LHCN-M2 (cell line): ENCODE measurements at regions not wholly inside any gene's neighbourhood (a gene's known extent, or its start where the extent isn't known, plus 50 kb on each side); places are given as distances from the start of the nearest gene placed in this dataset.
A peak's percentile ranks its signal among the peaks of the same experiment; 100 is the strongest.

Experiments used
- DNase-seq: peaks from one replicate; pipeline ENCODE4 v3.0.0-alpha.2; 2012; ENCODE audit warnings: low read depth

DNA sequence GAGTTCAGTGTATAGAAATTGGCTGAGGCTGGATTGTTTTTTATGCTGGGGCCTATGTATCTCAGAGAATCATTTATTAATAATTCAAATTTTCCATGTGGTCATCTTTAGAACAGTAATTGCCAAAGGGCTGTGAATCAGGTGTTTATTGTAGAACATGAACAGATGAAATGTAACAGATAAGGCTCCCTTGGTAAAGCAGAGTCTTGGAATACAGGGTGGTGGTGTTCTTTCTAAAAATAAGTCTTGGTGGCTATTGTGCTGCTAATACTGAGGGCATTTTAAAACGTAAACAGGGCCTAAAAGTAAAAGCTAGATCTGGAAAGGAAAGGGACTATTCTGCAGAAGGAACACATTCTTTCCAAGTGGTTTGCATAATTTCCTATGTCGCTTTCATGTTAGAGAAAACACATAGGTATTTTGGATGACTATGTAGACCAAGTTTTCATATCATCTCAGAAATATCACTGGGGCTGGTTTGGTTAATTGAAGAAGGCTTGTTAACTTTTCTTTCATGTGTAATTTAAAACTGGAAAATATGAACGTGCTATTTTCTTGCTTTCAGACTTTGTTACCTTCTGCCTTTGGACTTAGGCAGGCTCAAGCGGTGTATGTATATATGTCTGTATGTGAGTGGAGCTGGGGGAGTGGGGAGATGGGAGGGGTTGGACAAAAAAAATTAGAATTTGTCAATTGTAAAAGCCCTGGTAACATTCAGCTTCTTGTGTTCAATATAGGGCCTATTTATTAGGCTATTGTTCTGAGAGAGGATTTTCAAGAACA lies 119.9 kb upstream of the ANKRD55 start:
- no peak for DNase-seq

DNA sequence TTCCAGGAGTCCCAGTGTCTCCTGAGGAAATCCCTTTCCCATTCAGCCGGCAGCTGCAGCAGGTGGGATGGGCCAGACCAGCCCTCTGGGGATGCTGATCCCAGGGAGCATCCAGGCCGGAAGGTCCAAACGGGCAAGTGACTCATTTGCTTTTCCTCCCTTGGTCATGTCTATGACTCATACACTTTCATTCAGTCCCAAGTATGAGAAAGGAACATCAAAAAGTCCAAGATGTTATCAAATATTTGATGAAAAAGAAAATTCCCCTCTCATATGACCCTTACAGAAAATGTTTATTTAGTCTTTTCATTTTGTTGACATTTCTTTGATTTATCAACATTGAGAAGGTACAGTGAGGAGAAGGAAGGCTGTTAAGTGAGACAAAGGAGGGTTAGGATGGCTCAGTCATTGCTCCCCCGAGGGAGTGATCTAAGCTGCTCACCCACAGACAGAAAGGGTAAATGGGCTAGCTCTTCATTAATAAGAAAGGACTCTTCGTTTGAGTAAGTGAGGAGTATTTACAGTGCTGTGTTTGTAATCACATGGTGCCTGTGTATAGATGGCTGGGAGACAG lies 117.6 kb upstream of the ANKRD55 start:
- DNase-seq: peak; percentile 99

- no peak for DNase-seq
These were observed 117.0 kb upstream of the ANKRD55 start for GRCh38 chr5:56350011-56350596.

- no peak for DNase-seq
These were observed 116.3 kb upstream of the ANKRD55 start for GRCh38 chr5:56349461-56349860.

DNA sequence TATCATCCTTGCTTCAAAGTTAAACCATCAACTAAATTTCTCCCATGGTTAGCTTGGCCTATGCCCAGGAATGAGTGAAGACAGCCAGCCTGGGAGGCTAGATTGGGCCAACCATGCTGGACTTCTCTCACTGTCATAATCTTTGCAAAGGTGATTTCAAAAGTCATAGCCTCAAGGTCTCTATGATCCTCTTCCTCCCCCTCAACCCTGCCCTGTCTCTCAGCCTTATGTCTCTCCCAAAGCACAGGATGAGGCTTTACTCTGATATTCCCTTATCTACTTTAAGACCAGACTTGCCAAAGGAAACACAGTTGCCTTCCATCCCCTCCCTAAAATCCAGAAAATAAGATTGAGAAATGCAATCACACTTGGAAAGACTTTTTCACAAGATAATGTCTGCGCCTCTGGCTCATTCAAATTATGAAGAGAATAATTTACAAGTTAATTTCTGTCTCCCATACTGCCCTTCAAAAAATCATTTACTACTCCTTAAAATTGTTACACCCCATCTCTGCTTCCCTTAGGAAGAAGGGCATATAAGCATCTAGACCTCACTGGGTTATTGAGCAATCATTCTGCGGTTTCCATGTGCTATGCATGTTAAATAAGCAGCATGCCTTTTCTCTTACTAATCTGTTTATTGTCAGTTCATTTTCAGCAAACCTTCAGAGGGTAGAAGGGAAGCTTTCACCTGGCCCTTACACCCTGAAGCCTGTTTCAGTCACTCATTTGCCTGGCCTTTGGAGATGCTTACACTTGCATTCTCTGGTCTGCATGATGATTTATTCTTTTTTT lies 113.8 kb upstream of the ANKRD55 start:
- peak; percentile 96 for DNase-seq

DNA sequence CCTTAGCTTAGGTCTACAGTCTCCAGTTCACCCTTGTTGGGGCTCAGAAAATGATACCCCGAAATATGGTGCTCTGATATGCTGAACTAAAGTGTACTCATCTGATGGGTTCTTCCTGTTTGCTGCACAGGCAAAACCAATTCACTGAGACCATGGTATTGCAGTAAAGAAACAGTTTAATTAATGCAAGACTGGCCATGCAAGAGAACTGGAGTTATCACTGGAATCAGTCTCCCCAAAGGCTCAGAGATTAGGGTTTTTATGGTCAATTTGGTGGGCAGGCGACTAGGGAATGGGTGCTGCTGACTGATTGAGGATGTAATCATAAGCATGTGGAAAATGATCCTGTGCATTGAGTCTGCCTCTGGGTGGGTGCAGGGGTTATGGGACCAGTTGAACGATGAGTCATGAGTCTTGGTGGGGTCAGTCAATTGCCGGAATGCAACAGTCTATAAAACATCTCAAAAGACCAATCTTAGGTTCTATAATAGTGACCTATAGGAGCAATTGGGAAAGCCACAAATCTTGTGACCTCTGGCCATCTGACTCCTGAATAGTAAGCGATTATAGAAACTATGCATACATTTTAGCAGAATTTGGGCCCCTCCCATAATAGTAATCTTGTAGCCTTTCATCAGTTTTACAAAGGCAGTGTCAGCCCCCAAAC lies 113.0 kb upstream of the ANKRD55 start:
- DNase-seq: no peak

GRCh38 chr5:56345352-56345751 lies 112.2 kb upstream of the ANKRD55 start:
- DNase-seq: no peak

GRCh38 chr5:56344594-56344993 lies 111.5 kb upstream of the ANKRD55 start:
- no peak for DNase-seq

DNA sequence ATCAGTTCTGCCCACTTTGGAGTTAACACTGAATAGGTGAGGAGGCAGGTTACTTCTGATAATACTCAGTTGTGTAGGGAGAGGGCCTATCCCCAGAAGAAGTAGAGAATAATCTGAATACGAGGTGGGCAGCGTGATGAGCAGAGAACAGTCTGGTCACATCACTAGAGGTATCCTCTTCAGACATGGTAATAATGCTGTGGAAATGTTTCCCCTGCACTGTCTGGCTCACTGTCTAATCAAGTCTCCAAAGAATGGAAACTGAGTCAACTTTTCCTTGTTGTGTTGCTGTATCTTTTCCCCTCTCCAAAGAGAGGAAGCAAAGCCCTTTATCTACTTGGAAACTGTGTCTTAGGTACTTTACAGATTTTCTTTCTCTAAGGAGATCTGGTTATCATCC lies 110.9 kb upstream of the ANKRD55 start:
- no peak for DNase-seq

GRCh38 chr5:56342616-56343015 lies 109.5 kb upstream of the ANKRD55 start:
- DNase-seq: no peak

GRCh38 chr5:56340196-56340980 lies 107.3 kb upstream of the ANKRD55 start:
- DNase-seq: no peak

GRCh38 chr5:56339732-56340131 lies 106.6 kb upstream of the ANKRD55 start:
- no peak for DNase-seq

DNA sequence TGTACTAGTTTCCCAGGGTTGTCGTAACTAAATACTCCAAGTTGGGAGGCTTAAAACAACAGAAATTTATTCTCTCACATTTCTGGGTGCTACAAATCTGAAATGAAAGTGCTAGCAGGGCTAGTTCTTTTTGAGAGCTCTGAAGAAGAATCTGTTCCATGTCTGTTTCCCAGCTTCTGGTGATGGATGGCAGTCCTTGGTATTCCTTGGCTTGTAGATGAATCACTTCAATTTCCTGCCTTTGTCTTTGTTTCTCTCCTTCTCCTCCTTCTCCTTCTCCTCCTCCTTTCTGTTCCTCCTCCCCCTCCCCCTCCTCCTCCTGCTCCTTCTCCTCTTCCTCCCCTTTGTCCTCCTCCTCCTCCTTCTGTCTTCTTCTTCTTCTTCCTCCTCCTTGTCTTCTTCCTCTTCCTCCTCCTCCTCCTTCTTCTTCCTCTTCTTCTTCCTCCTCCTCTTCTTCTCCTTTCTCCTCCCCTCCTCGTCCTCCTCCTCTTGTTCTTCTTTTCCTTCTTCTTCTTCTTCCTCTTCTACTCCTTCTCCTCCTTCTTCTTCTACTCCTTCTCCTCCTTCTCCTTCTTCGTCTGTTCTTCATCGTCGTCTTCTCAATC lies 104.7 kb upstream of the ANKRD55 start:
- no peak for DNase-seq

GRCh38 chr5:56335212-56335611 lies 102.1 kb upstream of the ANKRD55 start:
- DNase-seq: no peak

DNA sequence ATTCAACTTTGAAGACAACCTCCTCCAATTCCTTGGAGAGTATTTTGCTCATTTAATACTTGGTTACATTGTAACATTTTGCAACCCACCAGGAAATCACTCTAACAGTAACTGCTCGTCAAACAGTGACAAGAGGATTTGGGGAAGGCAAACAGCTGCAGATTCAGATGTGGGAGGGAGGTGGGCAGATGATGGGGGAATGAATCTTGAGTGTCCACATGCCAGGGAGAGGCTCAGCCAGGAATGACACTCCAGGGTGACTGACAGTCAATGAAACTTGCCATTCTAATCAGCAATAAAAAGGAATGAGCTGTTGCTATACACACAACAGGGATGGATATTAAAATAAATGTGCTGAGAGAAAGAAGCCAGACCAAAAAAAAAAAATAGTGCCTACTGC lies 97.7 kb upstream of the ANKRD55 start:
- DNase-seq: peak; percentile 50

DNA sequence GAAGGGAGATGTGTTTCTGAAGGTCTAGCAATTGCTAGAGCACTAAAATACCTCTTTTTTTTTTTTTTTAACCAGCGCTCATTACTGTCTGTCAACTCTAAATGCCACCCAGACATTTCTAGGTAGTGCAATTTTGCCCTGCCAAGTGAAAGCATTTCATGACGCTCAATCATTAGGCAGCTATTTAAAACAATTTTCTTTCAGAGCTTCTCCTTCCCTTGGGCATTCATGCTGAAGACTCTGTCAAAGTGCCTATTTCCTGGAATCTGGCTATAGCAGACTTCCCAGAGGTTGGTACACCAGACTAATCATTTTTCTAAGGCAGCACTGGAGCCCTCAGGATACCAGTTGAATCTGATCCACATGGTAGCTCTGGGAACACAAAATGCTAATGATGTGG lies 97.0 kb upstream of the ANKRD55 start:
- DNase-seq: no peak

DNA sequence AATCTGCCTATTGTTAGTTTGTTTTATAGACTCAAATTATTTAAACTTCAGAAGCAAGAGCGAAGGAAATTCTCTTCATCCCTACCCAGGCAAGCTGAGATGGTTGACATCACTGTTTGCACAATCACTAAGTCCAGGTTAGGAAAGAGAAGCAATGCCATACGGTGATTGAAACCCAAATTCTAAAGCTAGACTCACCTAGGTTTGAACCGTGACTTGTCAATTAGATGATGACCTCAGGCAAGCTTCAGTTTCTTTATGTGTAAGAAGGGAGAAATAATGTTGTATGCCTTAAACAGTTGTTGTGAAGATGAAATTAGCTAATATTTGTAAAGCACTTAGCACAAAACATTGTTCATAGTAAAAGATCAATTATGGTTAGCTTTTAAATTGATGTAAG lies 96.5 kb upstream of the ANKRD55 start:
- DNase-seq: no peak

DNA sequence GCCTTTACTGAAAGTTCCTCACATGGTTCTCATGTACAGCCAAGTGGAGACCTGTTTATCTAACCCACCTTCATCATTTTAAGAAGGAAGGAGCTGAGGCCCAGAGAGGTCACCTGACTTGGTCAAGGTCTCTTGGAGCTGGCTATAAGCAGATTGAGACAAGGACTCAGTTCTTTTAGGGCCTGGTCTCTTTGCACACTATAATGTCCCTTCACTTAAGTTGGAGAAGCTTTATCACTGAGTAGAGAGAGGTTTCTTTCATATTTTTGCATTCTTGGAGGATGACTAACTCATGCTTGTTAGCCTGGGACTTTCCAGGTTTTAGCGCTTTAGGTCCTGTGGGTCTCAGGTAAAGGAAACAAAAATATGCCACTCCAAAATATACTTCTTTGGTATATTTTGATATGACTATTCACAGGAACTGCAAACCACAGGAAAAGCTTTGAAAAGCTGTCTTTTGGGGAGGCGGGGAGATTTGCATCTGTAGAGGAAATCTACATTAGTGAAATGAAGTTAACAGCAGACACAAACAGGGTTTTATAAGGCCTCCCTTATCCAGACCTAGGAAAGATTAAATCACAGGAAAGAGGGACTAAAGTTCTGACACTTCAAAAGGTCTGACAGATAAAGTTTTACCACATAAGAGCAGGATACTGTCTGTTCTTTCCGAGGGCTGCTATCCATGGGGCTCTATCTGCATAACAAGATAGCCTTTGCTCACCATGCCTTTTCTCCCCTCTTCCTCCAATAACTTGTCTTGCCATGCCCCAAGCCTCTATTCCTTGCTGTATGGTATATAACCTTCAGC lies 95.8 kb upstream of the ANKRD55 start:
- DNase-seq: no peak

- DNase-seq: no peak
These were observed 94.7 kb upstream of the ANKRD55 start for GRCh38 chr5:56327809-56328208.

- DNase-seq: no peak
These were observed 93.6 kb upstream of the ANKRD55 start for GRCh38 chr5:56326770-56327169.
